MM.1S (cell line): ENCODE measurements at regions not wholly inside any gene's neighbourhood (a gene's known extent, or its start where the extent isn't known, plus 50 kb on each side); places are given as distances from the start of the nearest gene placed in this dataset.

ENCODE experiments used
- DNase-seq: peaks from one replicate; pipeline ENCODE4 v3.0.0-alpha.2; 2015
- H2AFZ ChIP-seq: fragments of 300-600 bp; sonication (generic); 2 replicates; pipeline ENCODE4 v1.6.0; 2016; ENCODE audit warnings: antibody characterized with exemption, low read length
- H3F3A ChIP-seq: fragments of 300-600 bp; sonication (generic); 2 replicates; pipeline ENCODE4 v1.6.1; 2016; ENCODE audit warnings: mild to moderate bottlenecking, antibody characterized with exemption, low read length, moderate library complexity, mixed read lengths; ENCODE audit not compliant: insufficient read depth
- H3K27ac ChIP-seq: fragments of 300-600 bp; sonication (generic); 2 replicates; pipeline ENCODE4 v1.5.1; 2016; ENCODE audit warnings: mild to moderate bottlenecking, low read length
- H3K27me3 ChIP-seq: fragments of 300-600 bp; sonication (generic); replicated peaks from 2 replicates; pipeline ENCODE4 v1.6.0; 2016; ENCODE audit warnings: low read length; ENCODE audit not compliant: insufficient read depth
- H3K36me3 ChIP-seq: fragments of 300-600 bp; sonication (generic); replicated peaks from 2 replicates; pipeline ENCODE4 v1.6.1; 2016; ENCODE audit warnings: mild to moderate bottlenecking, low read length, mixed read lengths; ENCODE audit not compliant: insufficient read depth
- H3K4me1 ChIP-seq: fragments of 300-600 bp; sonication (generic); 2 replicates; pipeline ENCODE4 v1.6.1; 2016; ENCODE audit warnings: low read length, mixed read lengths
- H3K4me2 ChIP-seq: fragments of 300-600 bp; sonication (generic); 2 replicates; pipeline ENCODE4 v1.6.0; 2016; ENCODE audit warnings: low read depth, low read length
- H3K4me3 ChIP-seq: fragments of 300-600 bp; sonication (generic); 2 replicates; pipeline ENCODE4 v1.5.1; 2016; ENCODE audit warnings: low read length, mixed read lengths
- H3K79me2 ChIP-seq: fragments of 300-600 bp; sonication (generic); 2 replicates; pipeline ENCODE4 v1.6.1; 2016; ENCODE audit warnings: mixed run types, low read length, mixed read lengths
- H3K9ac ChIP-seq: fragments of 300-600 bp; sonication (generic); 2 replicates; pipeline ENCODE4 v1.6.1; 2016; ENCODE audit warnings: low read length, mixed read lengths
- H3K9me2 ChIP-seq: fragments of 300-600 bp; sonication (generic); replicated peaks from 2 replicates; pipeline ENCODE4 v1.6.1; 2016; ENCODE audit warnings: mild to moderate bottlenecking, low read length, mixed read lengths; ENCODE audit not compliant: insufficient read depth
- H3K9me3 ChIP-seq: fragments of 300-600 bp; sonication (generic); replicated peaks from 2 replicates; pipeline ENCODE4 v1.6.1; 2016; ENCODE audit warnings: mild to moderate bottlenecking, low read length, mixed read lengths; ENCODE audit not compliant: insufficient read depth
- H4K20me1 ChIP-seq: fragments of 300-600 bp; sonication (generic); 2 replicates; pipeline ENCODE4 v1.6.1; 2016; ENCODE audit warnings: mild to moderate bottlenecking, low read length, moderate library complexity, mixed read lengths; ENCODE audit not compliant: insufficient read depth
- EZH2 ChIP-seq: fragments of 300-600 bp; sonication (generic); optimal IDR thresholded peaks from 2 replicates; pipeline ENCODE3; 2017; ENCODE audit warnings: low read depth, mild to moderate bottlenecking, antibody characterized with exemption, low read length, mixed read lengths
- EZH2phosphoT487 ChIP-seq: fragments of 300-600 bp; sonication (generic); IDR thresholded peaks from 2 replicates; pipeline ENCODE4 v1.6.1; 2018; ENCODE audit warnings: antibody characterized with exemption, low read length
- TF ChIP-seq, protein P1 (sequence below): fragments of 300-600 bp; sonication (generic); IDR thresholded peaks from 2 replicates; pipeline ENCODE4 v1.5.1; 2016; ENCODE audit warnings: antibody characterized with exemption, low read length, mixed read lengths

- no peak overlapping the region for H3K4me3 ChIP-seq
- no peaks in the 10 kb centered on the region for H3K36me3 ChIP-seq
- no peak overlapping the region for H3K27ac ChIP-seq
- no peaks in the 10 kb centered on the region for H3K4me1 ChIP-seq
- no peak overlapping the region for H2AFZ ChIP-seq
- H3K9me3 ChIP-seq: no peaks in the 10 kb centered on the region
- no peaks in the 10 kb centered on the region for H3K27me3 ChIP-seq
- no peak for TF ChIP-seq EZH2phosphoT487
- TF ChIP-seq EZH2: no peak
- TF ChIP-seq, protein P1, sequence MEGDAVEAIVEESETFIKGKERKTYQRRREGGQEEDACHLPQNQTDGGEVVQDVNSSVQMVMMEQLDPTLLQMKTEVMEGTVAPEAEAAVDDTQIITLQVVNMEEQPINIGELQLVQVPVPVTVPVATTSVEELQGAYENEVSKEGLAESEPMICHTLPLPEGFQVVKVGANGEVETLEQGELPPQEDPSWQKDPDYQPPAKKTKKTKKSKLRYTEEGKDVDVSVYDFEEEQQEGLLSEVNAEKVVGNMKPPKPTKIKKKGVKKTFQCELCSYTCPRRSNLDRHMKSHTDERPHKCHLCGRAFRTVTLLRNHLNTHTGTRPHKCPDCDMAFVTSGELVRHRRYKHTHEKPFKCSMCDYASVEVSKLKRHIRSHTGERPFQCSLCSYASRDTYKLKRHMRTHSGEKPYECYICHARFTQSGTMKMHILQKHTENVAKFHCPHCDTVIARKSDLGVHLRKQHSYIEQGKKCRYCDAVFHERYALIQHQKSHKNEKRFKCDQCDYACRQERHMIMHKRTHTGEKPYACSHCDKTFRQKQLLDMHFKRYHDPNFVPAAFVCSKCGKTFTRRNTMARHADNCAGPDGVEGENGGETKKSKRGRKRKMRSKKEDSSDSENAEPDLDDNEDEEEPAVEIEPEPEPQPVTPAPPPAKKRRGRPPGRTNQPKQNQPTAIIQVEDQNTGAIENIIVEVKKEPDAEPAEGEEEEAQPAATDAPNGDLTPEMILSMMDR: no peak
- no peak overlapping the region for H3K9ac ChIP-seq
- no peaks in the 10 kb centered on the region for H4K20me1 ChIP-seq
- H3K9me2 ChIP-seq: no peaks in the 10 kb centered on the region
- no peak overlapping the region for H3K4me2 ChIP-seq
- no peaks in the 10 kb centered on the region for H3K79me2 ChIP-seq
- no peaks in the 10 kb centered on the region for H3F3A ChIP-seq
- DNase-seq: no peak
Measured at GRCh38 chr4:103306870-103307375, 108.8 kb upstream of the CENPE start.

DNA sequence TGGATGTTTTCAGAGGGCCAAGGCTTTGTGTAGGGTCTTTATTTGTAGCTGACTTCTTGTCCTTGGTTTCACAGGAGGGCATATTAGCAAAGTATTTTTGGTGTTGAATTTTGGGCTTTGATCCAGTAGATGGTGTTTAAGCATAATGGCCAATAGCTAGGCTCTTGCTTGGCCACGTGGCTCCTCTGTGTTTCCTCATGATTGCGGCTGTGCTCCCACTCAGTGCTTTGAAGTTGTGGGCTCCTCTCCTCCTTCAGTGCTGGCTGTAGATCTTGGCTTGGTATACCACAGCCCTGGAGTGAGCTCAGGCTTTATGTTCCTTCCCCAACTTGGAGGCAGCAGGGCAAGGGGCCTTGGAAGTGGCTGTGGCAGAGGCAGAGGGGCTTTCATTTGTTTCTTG lies 107.2 kb upstream of the CENPE start:
- Histone ChIP-seq H3F3A (no peaks in the 10 kb centered on the region), H3K9ac (no peak overlapping the region), H4K20me1 (no peaks in the 10 kb centered on the region), H2AFZ (no peak overlapping the region), H3K9me3 (no peaks in the 10 kb centered on the region), H3K4me2 (no peak overlapping the region), H3K9me2 (no peaks in the 10 kb centered on the region), H3K79me2 (no peaks in the 10 kb centered on the region), H3K27ac (no peak overlapping the region), H3K4me1 (no peaks in the 10 kb centered on the region), H3K36me3 (no peaks in the 10 kb centered on the region), H3K27me3 (no peaks in the 10 kb centered on the region), H3K4me3 (no peak overlapping the region)
- DNase-seq: no peak
- no peak for TF ChIP-seq EZH2phosphoT487
- no peak for TF ChIP-seq EZH2
- TF ChIP-seq, protein P1: no peak

- H3K4me3 ChIP-seq: no peak overlapping the region
- no peaks in the 10 kb centered on the region for H3K79me2 ChIP-seq
- H3K4me1 ChIP-seq: no peaks in the 10 kb centered on the region
- H3K4me2 ChIP-seq: no peak overlapping the region
- H4K20me1 ChIP-seq: no peaks in the 10 kb centered on the region
- no peaks in the 10 kb centered on the region for H3K36me3 ChIP-seq
- TF ChIP-seq, protein P1: no peak
- no peak for TF ChIP-seq EZH2phosphoT487
- TF ChIP-seq EZH2: no peak
- no peaks in the 10 kb centered on the region for H3K9me3 ChIP-seq
- H3K9me2 ChIP-seq: no peaks in the 10 kb centered on the region
- H3K9ac ChIP-seq: no peak overlapping the region
- H3F3A ChIP-seq: no peaks in the 10 kb centered on the region
- H3K27ac ChIP-seq: no peak overlapping the region
- H2AFZ ChIP-seq: no peak overlapping the region
- no peaks in the 10 kb centered on the region for H3K27me3 ChIP-seq
- DNase-seq: no peak
Measured at GRCh38 chr4:103303011-103303410, 104.9 kb upstream of the CENPE start.
